ENCODE measurements at regions not wholly inside any gene's neighbourhood (a gene's known extent, or its start where the extent isn't known, plus 50 kb on each side); places are given as distances from the start of the nearest gene placed in this dataset.

- Histone ChIP-seq H3K9ac (ENCODE audit: low read depth in 1 of 2, low read length in 2 of 2) (no peak overlapping the region), H3K9me3 (ENCODE audit: control insufficient read depth in 4 of 4, low read length in 3 of 4) (no peaks in the 10 kb centered on the region), H3K4me3 (ENCODE audit: low read depth in 1 of 3, low read length in 3 of 3) (no peak overlapping the region), H3K36me3 (ENCODE audit: control insufficient read depth in 4 of 4, insufficient read depth in 3 of 4, low read depth in 1 of 4, low read length in 3 of 4) (no peaks in the 10 kb centered on the region), H3K4me1 (ENCODE audit: control insufficient read depth in 4 of 4, insufficient read depth in 4 of 4, low read length in 3 of 4) (no peaks in the 10 kb centered on the region), H3K27ac (ENCODE audit: low read depth in 1 of 2, low read length in 2 of 2) (no peak overlapping the region), H3K27me3 (ENCODE audit: control insufficient read depth in 4 of 4, insufficient read depth in 4 of 4, low read length in 3 of 4) (peaks cover 0 to 10% (median 0%) of the 10 kb centered on the region in 4 donors)
- TF ChIP-seq HNF4A (conservative IDR thresholded peaks at IDR 0.05) (no peak), JUND (IDR thresholded peaks at IDR 0.05) (no peak), TAF1 (conservative IDR thresholded peaks at IDR 0.05) (no peak)
- WGBS, result 84% methylated on average over 3 of the region's 3 CpGs
- DNase-seq (ENCODE audit: low spot score), result no peak
These were observed 316.0 kb upstream of the MIR17HG start for GRCh38 chr13:91031508-91031907.

- H3K27me3 ChIP-seq (ENCODE audit: control insufficient read depth in 4 of 4, insufficient read depth in 4 of 4, low read length in 3 of 4), result peaks cover 0 to 5% (median 0%) of the 10 kb centered on the region in 4 donors
- no peaks in the 10 kb centered on the region for H3K9me3 ChIP-seq (ENCODE audit: control insufficient read depth in 4 of 4, low read length in 3 of 4)
- WGBS, result 43% methylated on average over 1 of the region's 1 CpG
- DNase-seq (ENCODE audit: low spot score), result no peak
- H3K27ac ChIP-seq (ENCODE audit: low read depth in 1 of 2, low read length in 2 of 2), result no peak overlapping the region
- H3K4me1 ChIP-seq (ENCODE audit: control insufficient read depth in 4 of 4, insufficient read depth in 4 of 4, low read length in 3 of 4), result no peaks in the 10 kb centered on the region
- no peaks in the 10 kb centered on the region for H3K36me3 ChIP-seq (ENCODE audit: control insufficient read depth in 4 of 4, insufficient read depth in 3 of 4, low read depth in 1 of 4, low read length in 3 of 4)
- TF ChIP-seq SP1 (IDR thresholded peaks at IDR 0.05) (no peak), NR2F2 (IDR thresholded peaks at IDR 0.05) (no peak), RAD21 (IDR thresholded peaks at IDR 0.05) (no peak), FOXA1 (IDR thresholded peaks at IDR 0.05) (no peak), GABPA (IDR thresholded peaks at IDR 0.05 in 1 of 2, conservative IDR thresholded peaks at IDR 0.05 in 1 of 2) (no peak), JUND (IDR thresholded peaks at IDR 0.05) (no peak), HNF4G (IDR thresholded peaks at IDR 0.05) (no peak), RXRA (IDR thresholded peaks at IDR 0.05) (no peak), ZBTB33 (IDR thresholded peaks at IDR 0.05) (no peak), YY1 (IDR thresholded peaks at IDR 0.05) (no peak), HNF4A (conservative IDR thresholded peaks at IDR 0.05) (no peak), MAX (IDR thresholded peaks at IDR 0.05) (no peak), CTCF (IDR thresholded peaks at IDR 0.05; ENCODE audit: low read depth, low read length, missing input control) (no peak), FOXA2 (IDR thresholded peaks at IDR 0.05) (no peak), TAF1 (conservative IDR thresholded peaks at IDR 0.05) (no peak), REST (IDR thresholded peaks at IDR 0.05) (no peak), ATF3 (IDR thresholded peaks at IDR 0.05) (no peak), EGR1 (IDR thresholded peaks at IDR 0.05; ENCODE audit: low read depth in 2 of 2) (no peak)
- H3K9ac ChIP-seq (ENCODE audit: low read depth in 1 of 2, low read length in 2 of 2), result no peak overlapping the region
- H3K4me3 ChIP-seq (ENCODE audit: low read depth in 1 of 3, low read length in 3 of 3), result no peak overlapping the region
These were observed 315.4 kb upstream of the MIR17HG start for GRCh38 chr13:91032104-91032503.

Data from liver (tissue), 8 donors.